Midbrain (tissue), 1 donor: ENCODE measurements at regions not wholly inside any gene's neighbourhood (a gene's known extent, or its start where the extent isn't known, plus 50 kb on each side); places are given as distances from the start of the nearest gene placed in this dataset.

Source experiments
- DNase-seq: peaks from one replicate; lab custom pipeline; 2025; lab: John Stamatoyannopoulos, UW

- no peak for DNase-seq
Observed at GRCh38 chr13:104181526-104182231, 1115.5 kb upstream of the SLC10A2 start.

DNA sequence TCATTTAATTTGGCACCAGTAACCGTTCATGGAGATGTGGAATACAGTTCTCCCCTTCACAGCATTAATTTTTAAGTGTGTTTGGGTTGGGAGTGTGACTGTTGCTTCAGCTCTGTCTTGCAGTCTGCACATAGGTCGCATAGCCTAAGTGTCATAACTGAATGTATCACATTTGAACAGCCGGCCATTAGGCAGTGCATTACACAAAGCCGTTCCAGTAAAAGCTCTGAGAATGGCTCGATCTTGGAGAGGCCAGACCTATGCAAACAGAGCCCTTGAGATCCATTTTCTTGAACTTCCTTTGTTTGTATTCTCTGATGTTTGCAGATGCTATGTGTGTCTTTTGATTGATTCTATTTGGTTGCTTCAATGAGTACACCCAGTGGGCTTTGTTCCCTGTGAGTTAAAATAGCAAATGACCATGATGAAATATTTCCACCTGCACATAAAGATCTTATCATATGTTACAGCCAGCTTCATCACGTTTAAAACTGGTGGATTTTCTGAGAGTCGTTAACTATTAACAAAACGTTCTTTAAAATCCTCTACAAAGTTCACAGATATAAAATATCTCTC lies 1104.9 kb upstream of the SLC10A2 start:
- DNase-seq, result no peak

DNA sequence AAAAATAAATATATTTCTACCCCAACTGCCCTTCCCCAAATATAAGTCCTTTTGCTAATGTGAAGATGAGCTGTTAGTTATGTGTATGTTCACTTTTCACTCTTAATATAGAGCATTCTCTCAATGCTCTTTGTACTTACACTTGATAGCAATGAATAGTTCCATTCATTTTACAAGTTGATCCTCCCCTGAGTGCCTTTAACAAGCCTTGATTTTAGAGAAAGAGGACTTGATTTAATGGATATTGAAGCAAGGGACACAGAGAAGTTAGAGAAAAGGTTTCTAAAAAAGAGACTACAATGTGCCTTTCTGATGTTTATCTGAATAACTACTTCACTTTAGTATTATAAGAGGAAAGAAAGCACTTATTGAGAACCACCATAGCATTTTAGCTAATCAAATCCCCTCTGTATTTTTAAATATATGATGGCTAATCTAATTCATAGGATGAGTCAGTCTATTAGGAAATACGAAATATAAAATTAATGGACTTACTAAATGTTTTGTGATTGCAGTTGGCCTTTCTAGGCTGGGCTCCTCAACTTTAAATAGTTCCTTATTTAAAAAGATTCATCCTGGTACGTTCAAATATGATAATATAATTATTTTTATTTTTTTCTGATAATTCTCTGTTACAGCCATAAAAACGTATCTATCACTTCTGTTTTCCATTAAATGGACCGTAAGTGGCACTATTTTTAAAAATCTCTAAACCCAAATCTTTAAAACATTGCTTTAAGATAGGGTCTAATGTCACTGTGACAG lies 1097.8 kb upstream of the SLC10A2 start:
- DNase-seq, result no peak

GRCh38 chr13:104160536-104160935 lies 1094.3 kb upstream of the SLC10A2 start:
- DNase-seq, result no peak

GRCh38 chr13:104143760-104144416 lies 1077.7 kb upstream of the SLC10A2 start:
- no peak for DNase-seq

DNA sequence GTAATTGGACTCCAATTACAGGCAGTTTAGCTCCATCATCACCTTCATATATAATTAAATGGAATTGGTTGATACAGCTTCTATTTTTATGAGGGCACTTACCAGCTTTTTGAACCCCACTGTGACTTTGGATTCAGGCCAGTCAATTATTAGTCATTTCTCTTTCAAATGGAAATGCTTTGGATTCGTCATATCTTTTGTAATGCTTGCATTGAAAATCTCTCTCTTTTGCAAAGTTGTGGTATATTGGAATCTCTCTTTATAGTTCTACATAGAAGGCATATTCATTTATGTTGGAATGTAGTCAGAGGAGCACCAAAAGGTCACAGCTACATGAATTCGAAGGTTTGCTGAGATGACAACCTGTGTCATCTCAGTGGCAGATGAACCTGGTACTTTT lies 1074.3 kb upstream of the SLC10A2 start:
- DNase-seq, result no peak

GRCh38 chr13:104137416-104137815 lies 1071.2 kb upstream of the SLC10A2 start:
- DNase-seq, result no peak

DNA sequence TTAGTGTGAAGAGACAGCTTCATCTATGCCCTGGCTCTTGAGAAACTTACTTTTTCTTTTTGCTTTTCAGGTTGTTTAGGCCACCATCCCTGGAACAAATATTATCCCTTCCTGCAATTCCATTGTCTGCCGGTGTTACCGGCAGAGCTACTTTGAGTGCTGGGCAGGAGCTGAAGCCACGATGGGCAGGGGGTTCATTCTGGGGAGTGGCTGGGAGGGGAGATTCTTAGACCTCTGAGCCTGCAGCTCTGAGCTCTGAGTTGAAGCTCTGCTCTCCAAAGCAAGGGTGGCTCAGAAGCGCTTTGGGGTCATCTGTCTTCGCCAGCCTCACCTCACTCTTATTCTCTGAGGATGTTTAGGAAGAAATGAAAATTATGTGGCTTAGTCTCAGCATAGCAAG lies 1066.6 kb upstream of the SLC10A2 start:
- no peak for DNase-seq

- no peak for DNase-seq
Observed at GRCh38 chr13:104114101-104114500, 1047.9 kb upstream of the SLC10A2 start.

- DNase-seq, result no peak
Observed at GRCh38 chr13:104111031-104111430, 1044.8 kb upstream of the SLC10A2 start.

DNA sequence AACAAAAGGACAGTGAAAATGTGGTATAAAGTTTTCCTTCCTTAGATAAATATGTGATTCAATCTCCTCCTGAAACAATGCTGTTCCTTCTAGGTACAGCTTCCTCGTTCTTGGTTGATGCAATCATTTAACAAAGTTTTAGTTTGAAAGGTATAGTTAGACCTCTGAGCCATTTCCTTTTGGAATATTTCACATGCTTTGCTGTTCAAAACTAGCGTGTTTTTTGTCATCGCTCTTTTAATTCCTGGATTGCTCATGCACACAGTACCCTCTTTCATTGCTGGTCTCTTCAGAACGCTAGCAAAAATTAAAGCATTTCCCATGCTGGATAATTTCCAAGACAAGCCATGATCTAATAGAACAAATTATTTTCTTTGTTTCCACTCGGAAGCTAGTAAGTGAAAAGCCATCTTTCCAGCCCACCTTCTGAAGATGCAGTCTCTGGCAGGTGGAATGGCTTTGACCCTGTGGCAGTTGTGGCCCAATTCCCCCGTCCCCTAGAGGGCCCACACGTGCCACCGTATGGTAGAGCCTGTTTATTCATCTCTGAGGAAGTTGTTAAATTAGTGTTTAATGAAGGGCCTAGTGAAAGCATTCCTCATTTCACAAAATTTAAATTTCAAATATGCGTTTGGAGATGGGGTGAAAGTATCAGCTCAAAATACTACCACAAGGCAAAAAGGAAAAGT lies 1040.6 kb upstream of the SLC10A2 start:
- no peak for DNase-seq

GRCh38 chr13:104105418-104106355 lies 1039.5 kb upstream of the SLC10A2 start:
- DNase-seq, result no peak

GRCh38 chr13:104099750-104100149 lies 1033.5 kb upstream of the SLC10A2 start:
- no peak for DNase-seq

- DNase-seq, result no peak
Observed at GRCh38 chr13:104098421-104098820, 1032.2 kb upstream of the SLC10A2 start.

DNA sequence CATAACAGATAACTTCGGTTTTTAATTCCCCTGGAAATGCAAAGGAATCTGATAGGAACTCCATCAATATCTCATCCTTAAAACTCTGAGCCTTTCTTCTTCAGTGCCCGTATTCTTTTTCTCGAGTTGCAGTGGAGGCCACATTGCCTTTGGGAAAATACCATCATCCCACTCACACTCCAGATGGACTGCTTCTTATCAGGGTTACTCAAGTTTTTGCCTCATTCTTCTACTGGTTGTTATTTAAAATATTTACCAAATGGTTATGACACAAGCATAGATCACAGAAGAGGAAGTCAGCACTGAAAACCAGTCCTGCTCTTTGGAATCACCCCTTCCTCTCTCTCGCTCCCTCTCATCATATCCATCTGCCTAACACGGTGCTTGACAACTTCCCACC lies 1020.5 kb upstream of the SLC10A2 start:
- DNase-seq, result no peak

DNA sequence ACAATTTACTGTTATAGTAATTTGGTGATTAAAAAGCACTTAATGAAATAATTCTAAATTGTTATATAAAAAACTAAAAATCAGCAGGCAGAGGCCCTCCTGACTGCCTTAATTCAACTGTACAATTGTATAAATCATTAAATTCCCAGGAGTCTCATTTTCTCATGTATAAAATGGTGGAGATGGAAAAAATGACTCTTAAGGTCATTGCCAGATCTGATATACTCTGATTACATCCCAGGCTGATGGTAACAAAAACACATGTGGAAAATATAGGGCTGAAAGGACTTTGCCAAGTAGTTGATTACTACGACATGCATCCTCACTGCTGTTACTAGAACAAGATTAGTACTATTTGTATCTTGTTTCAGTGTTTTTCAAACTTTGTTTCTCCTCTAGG lies 1020.0 kb upstream of the SLC10A2 start:
- no peak for DNase-seq

GRCh38 chr13:104085611-104086010 lies 1019.4 kb upstream of the SLC10A2 start:
- no peak for DNase-seq

DNA sequence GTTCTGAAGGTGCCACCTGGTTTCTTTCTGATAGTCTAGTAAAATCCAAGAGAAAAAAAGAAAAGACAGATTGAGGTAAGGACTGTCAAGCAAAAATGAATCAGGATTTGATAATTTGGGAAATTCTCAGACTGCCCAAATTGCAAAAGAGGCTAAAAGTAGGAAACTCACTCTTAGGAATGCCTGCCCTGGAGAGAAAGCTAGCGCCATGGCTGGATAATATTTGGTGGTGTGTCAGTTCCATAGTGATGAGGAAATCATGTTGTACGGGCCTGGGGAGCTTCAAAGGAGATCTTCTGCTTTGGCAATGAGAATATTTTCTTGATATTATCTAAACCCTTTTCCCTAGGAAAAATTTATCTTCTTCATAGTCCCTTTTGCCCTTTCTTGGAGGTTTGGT lies 1008.1 kb upstream of the SLC10A2 start:
- DNase-seq, result no peak

GRCh38 chr13:104071806-104072205 lies 1005.6 kb upstream of the SLC10A2 start:
- no peak for DNase-seq

GRCh38 chr13:104065328-104065727 lies 999.1 kb upstream of the SLC10A2 start:
- no peak for DNase-seq

- DNase-seq, result no peak
Observed at GRCh38 chr13:104057861-104058260, 991.6 kb upstream of the SLC10A2 start.
